K562 (cell line): ENCODE measurements at regions not wholly inside any gene's neighbourhood (a gene's known extent, or its start where the extent isn't known, plus 50 kb on each side); places are given as distances from the start of the nearest gene placed in this dataset.

ENCODE experiments used
- ATAC-seq: fragments of 200-7000 bp; cut with Tn5 transposase; 3 replicates; pipeline ENCODE4 v1.9.1; 2020; ENCODE audit warnings: moderate library complexity
- BruUV-seq: library from RNA; stranded (reverse); fragments of 400-500 nt; replicated peaks from 2 replicates; lab custom pipeline; 2021; lab: Mats Ljungman, UMichigan
- CTCF ChIA-PET: fragments of 300-600 bp; formaldehyde crosslinking; extraction: SDS; loops from one replicate; lab custom pipeline; 2021; ENCODE audit warnings: low intra/inter-chr PET ratio; lab: Yijun Ruan, JAX
- POLR2A ChIA-PET: fragments of 300-600, 350-650 bp; sonication (Branson Sonifier 250); formaldehyde crosslinking; extraction: SDS; loops from one replicate; lab custom pipeline; 2021; ENCODE audit warnings: antibody characterized with exemption, inconsistent platforms; lab: Yijun Ruan, JAX
- DNase-seq, 4 experiments: peaks; one replicate each; pipeline versions ENCODE4 v3.0.0 to v3.0.0-alpha.2; 2011 to 2018; ENCODE audit warnings: low spot score in 3 of 4, mixed read lengths in 3 of 4; ENCODE audit errors: extremely low read depth in 1 of 4
- FAIRE-seq: peaks from 2 replicates; lab custom pipeline; 2011; peaks lifted over from hg19 to GRCh38; lab: Jason Lieb, UNC
- H2AFZ ChIP-seq: 2 replicates; pipeline ENCODE4 v1.6.0; 2011; ENCODE audit warnings: low read depth, low read length, control low read depth, inconsistent platforms
- H3K27ac ChIP-seq: fragments of 200-600 bp; 3 replicates; pipeline ENCODE4 v1.8.0; 2011; ENCODE audit warnings: low read depth, mild to moderate bottlenecking, control low read depth, inconsistent platforms, low read length, moderate library complexity, mixed read lengths; ENCODE audit errors: extremely low read depth
- H3K27me3 ChIP-seq, 2 experiments: fragments of 300-600 bp in 1 of 2; 2 replicates in 1 of 2; 3 replicates in 1 of 2; pipeline versions ENCODE4 v1.6.0 to v1.8.0; 2011; ENCODE audit warnings: inconsistent platforms in 2 of 2, low read length in 2 of 2, mild to moderate bottlenecking in 1 of 2, mixed read lengths in 1 of 2, moderate library complexity in 1 of 2; ENCODE audit not compliant: control insufficient read depth in 2 of 2, insufficient read depth in 2 of 2
- H3K36me3 ChIP-seq: fragments of 300-600 bp; 3 replicates; pipeline ENCODE4 v1.8.0; 2011; ENCODE audit warnings: mild to moderate bottlenecking, low read length, inconsistent platforms; ENCODE audit not compliant: control insufficient read depth, insufficient read depth
- H3K4me1 ChIP-seq, 2 experiments: fragments of 200-600 bp in 1 of 2; replicated peaks in 1 of 2; 2 replicates in 1 of 2; 3 replicates in 1 of 2; pipeline versions ENCODE4 v1.5.1 to v1.8.0; 2011; ENCODE audit warnings: inconsistent platforms in 2 of 2, low read length in 2 of 2, mild to moderate bottlenecking in 1 of 2, mixed read lengths in 1 of 2, moderate library complexity in 1 of 2; ENCODE audit not compliant: control insufficient read depth in 2 of 2, insufficient read depth in 2 of 2
- H3K4me2 ChIP-seq: 2 replicates; pipeline ENCODE4 v1.6.1; 2011; ENCODE audit warnings: low read length, control low read depth, inconsistent platforms, mixed read lengths; ENCODE audit not compliant: insufficient read depth
- H3K4me3 ChIP-seq: fragments of 200-600 bp; sonication (generic), shearing (Covaris generic); 2 replicates; pipeline ENCODE4 v1.5.1; 2016; ENCODE audit warnings: control low read depth, inconsistent platforms
- H3K79me2 ChIP-seq: fragments of 200-600 bp; 3 replicates; pipeline ENCODE4 v1.8.0; 2011; ENCODE audit warnings: low read length, inconsistent platforms; ENCODE audit not compliant: control insufficient read depth, insufficient read depth
- H3K9ac ChIP-seq, 2 experiments: 2 replicates each; pipeline versions ENCODE4 v1.6.0 to v1.6.1; 2011; ENCODE audit warnings: low read depth in 2 of 2, low read length in 2 of 2, control low read depth in 1 of 2, inconsistent platforms in 1 of 2, mild to moderate bottlenecking in 1 of 2, mixed read lengths in 1 of 2; ENCODE audit not compliant: insufficient read depth in 1 of 2
- H3K9me1 ChIP-seq: one replicate; pipeline ENCODE4 v1.6.0; 2011; ENCODE audit warnings: inconsistent platforms, mild to moderate bottlenecking, low read length, moderate library complexity; ENCODE audit not compliant: control insufficient read depth, insufficient read depth
- H3K9me3 ChIP-seq: replicated peaks from 2 replicates; pipeline ENCODE4 v1.5.1; 2011; ENCODE audit warnings: low read depth, low read length, inconsistent platforms; ENCODE audit not compliant: control insufficient read depth, insufficient read depth
- H4K20me1 ChIP-seq: replicated peaks from 2 replicates; pipeline ENCODE4 v1.6.1; 2011; ENCODE audit warnings: low read length, inconsistent platforms, mixed read lengths; ENCODE audit not compliant: control insufficient read depth, insufficient read depth
- CBX1 ChIP-seq: sonication (generic); IDR thresholded peaks from 2 replicates; pipeline ENCODE4 v1.6.1; 2016; ENCODE audit warnings: antibody characterized with exemption, low read depth, mild to moderate bottlenecking
- COPS2 ChIP-seq: fragments of 450-650 bp; conservative IDR thresholded peaks from 2 replicates; pipeline ENCODE4 v1.6.1; 2016; ENCODE audit warnings: mild to moderate bottlenecking, moderate library complexity
- CREBBP ChIP-seq: IDR thresholded peaks from one replicate; pipeline ENCODE4 v1.6.1; 2012; ENCODE audit warnings: low read depth, mild to moderate bottlenecking, control low read depth, inconsistent platforms, low read length
- ETV5 ChIP-seq: sonication (generic); formaldehyde crosslinking; IDR thresholded peaks from 2 replicates; pipeline ENCODE4 v1.4.0; 2020; ENCODE audit warnings: low read depth, mild to moderate bottlenecking, missing genetic modification reagents
- ILK ChIP-seq: fragments of 450-650 bp; IDR thresholded peaks from 2 replicates; pipeline ENCODE4 v1.6.1; 2016; ENCODE audit warnings: missing genetic modification characterization, low read depth, mild to moderate bottlenecking, missing compliant biosample characterization, moderate library complexity, borderline replicate concordance
- MED1 ChIP-seq: sonication (generic); formaldehyde crosslinking; IDR thresholded peaks from 2 replicates; pipeline ENCODE4 v1.8.1; 2023; ENCODE audit warnings: missing genetic modification reagents, borderline replicate concordance
- RBM15 ChIP-seq: fragments of 200-400 bp; formaldehyde crosslinking; IDR thresholded peaks from 2 replicates; pipeline ENCODE4 v1.6.1; 2018; ENCODE audit warnings: mild to moderate bottlenecking, low read length, moderate library complexity; ENCODE audit not compliant: insufficient read depth
- SREBF2 ChIP-seq: sonication (generic); formaldehyde crosslinking; IDR thresholded peaks from 2 replicates; pipeline ENCODE4 v1.4.0; 2020; ENCODE audit warnings: mild to moderate bottlenecking, missing genetic modification reagents
- TEAD1 ChIP-seq, 2 experiments: fragments of 450-650 bp in 1 of 2; sonication (generic) in 1 of 2; formaldehyde crosslinking; IDR thresholded peaks; 2 replicates each; pipeline versions ENCODE4 v1.4.0 to v1.8.0; 2020 to 2022; ENCODE audit warnings: mild to moderate bottlenecking in 2 of 2, missing genetic modification reagents in 1 of 2
- TOE1 ChIP-seq, 2 experiments: fragments of 450-650 bp in 1 of 2; sonication (generic) in 1 of 2; formaldehyde crosslinking in 1 of 2; IDR thresholded peaks; 2 replicates each; pipeline versions ENCODE4 v1.7.1 to v1.8.0; 2016 to 2022; ENCODE audit warnings: borderline replicate concordance in 2 of 2, mild to moderate bottlenecking in 2 of 2, antibody characterized with exemption in 1 of 2, inconsistent platforms in 1 of 2, low read depth in 1 of 2, missing genetic modification reagents in 1 of 2, moderate library complexity in 1 of 2
- ZC3H11A ChIP-seq: IDR thresholded peaks from 2 replicates; pipeline ENCODE4 v1.6.1; 2012; ENCODE audit warnings: low read depth, low read length, improper control_type of control experiment
- ZNF830 ChIP-seq: fragments of 250-450 bp; sonication (Bioruptor Pico); IDR thresholded peaks from 2 replicates; pipeline ENCODE4 v1.5.0; 2021; ENCODE audit warnings: mild to moderate bottlenecking
- WGBS: fragments of 100-300 bp; shearing (Covaris generic); methylation state at CpG from one replicate; pipeline ENCODE4 v1.1.6; 2016; ENCODE audit warnings: low coverage, mixed read lengths; ENCODE audit not compliant: insufficient coverage; ENCODE audit errors: missing lambda C conversion rate; 5-methylcytosine and 5-hydroxymethylcytosine counted together
- in situ Hi-C: fragments of 300-500 bp; cut with MboI; formaldehyde crosslinking; loops from 4 replicates; pipeline ENCODE4 v1.15.0; 2018; ENCODE audit warnings: inconsistent platforms, mixed read lengths
- intact Hi-C: fragments of 100-400 bp; cut with micrococcal nuclease; formaldehyde crosslinking; loops from 2 replicates; pipeline ENCODE4 v1.14.2; 2022
- TF ChIP-seq, protein P1 (sequence below): fragments of 250-450 bp; sonication (Bioruptor Pico); IDR thresholded peaks from 2 replicates; pipeline ENCODE4 v1.4.0; 2020; ENCODE audit warnings: borderline replicate concordance
- TF ChIP-seq, protein P2 (sequence below): sonication (generic); formaldehyde crosslinking; IDR thresholded peaks from 2 replicates; pipeline ENCODE4 v1.9.0; 2022; ENCODE audit warnings: mild to moderate bottlenecking, missing genetic modification reagents

DNA sequence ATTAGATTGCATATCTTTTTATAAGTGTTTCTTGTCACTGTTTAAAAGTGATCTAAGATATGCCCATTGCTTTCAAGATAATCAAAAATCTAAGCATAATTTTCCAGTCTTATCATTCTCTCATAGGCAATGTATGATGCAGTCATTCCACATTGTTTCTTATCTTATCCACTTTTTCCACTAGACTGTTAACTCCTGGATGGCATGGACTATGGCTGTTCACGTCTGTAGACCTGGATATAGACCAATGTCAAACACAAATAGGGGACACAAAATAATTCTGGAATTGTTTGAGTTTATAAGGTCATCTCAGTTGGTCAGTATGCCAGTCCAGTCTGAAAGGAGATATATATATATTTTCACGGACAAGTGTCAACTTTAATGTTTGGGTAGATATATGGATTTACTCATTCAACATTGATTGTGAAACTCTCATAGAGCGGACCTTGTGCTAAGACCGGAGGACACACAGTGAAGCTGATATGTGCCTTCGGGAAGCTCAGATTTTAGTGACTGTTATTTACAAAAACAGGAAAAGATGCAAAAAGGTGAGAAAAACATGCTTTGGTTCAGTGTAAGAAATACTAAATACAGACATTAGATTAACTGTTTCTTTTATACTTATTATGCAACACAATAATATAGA lies 689.4 kb upstream of the SLC8A1 start:
- H3K4me3 ChIP-seq = no peak overlapping the region
- in situ Hi-C loops (no loop called here), intact Hi-C loops (no loop called here)
- POLR2A ChIA-PET = no interaction called here
- no peaks in the 10 kb centered on the region for H3K9me1 ChIP-seq
- no peaks in the 10 kb centered on the region for H4K20me1 ChIP-seq
- H3K4me1 ChIP-seq = no peaks in the 10 kb centered on the region
- FAIRE-seq (no peak), ATAC-seq (no peak), DNase-seq (no peak)
- no TSS peak for BruUV-seq
- H3K27me3 ChIP-seq = no peaks in the 10 kb centered on the region
- H3K9me3 ChIP-seq = no peaks in the 10 kb centered on the region
- no peak overlapping the region for H3K27ac ChIP-seq
- H2AFZ ChIP-seq = no peak overlapping the region
- H3K9ac ChIP-seq = no peak overlapping the region
- WGBS = 0% methylated on average over 5 of the region's 5 CpGs
- H3K79me2 ChIP-seq = no peaks in the 10 kb centered on the region
- TF ChIP-seq ZC3H11A = no peak
- no peak for TF ChIP-seq ETV5
- no peak for TF ChIP-seq RBM15
- TF ChIP-seq, protein P1, sequence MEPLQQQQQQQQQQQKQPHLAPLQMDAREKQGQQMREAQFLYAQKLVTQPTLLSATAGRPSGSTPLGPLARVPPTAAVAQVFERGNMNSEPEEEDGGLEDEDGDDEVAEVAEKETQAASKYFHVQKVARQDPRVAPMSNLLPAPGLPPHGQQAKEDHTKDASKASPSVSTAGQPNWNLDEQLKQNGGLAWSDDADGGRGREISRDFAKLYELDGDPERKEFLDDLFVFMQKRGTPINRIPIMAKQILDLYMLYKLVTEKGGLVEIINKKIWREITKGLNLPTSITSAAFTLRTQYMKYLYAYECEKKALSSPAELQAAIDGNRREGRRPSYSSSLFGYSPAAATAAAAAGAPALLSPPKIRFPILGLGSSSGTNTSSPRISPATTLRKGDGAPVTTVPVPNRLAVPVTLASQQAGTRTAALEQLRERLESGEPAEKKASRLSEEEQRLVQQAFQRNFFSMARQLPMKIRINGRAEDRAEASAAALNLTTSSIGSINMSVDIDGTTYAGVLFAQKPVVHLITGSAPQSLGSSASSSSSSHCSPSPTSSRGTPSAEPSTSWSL (CRISPR knock-in tag) = no peak
- H3K36me3 ChIP-seq = no peaks in the 10 kb centered on the region
- CTCF ChIA-PET = no interaction called here
- no peak overlapping the region for H3K4me2 ChIP-seq

DNA sequence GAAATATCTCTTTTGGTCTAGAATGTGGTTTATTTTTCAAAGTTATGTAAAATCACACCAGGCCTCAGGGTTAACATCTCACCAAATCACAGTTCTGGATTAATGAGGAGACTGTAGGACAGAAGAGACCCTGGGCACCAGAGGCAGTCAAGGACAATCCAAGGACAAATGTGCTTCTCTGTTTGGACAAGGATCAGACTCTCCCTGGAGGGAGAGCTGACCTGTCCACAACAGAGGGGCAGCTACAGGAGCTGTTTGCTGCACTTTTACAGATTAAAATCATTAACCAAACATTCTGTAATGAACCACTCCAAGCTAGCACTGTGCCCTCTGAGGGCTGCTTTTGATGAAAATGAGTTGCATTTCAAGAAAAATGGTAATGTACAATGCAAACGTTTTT lies 690.6 kb upstream of the SLC8A1 start:
- WGBS = 0% methylated on average over 1 of the region's 1 CpG
- Histone ChIP-seq H3K9me3 (no peaks in the 10 kb centered on the region), H3K27me3 (no peaks in the 10 kb centered on the region), H3K36me3 (no peaks in the 10 kb centered on the region), H3K4me3 (no peak overlapping the region), H3K9me1 (no peaks in the 10 kb centered on the region), H2AFZ (no peak overlapping the region), H3K79me2 (no peaks in the 10 kb centered on the region), H3K4me1 (no peaks in the 10 kb centered on the region), H3K9ac (no peak overlapping the region), H3K4me2 (no peak overlapping the region), H4K20me1 (no peaks in the 10 kb centered on the region), H3K27ac (no peak overlapping the region)
- DNase-seq = no peak
- ChIA-PET CTCF (no interaction called here), POLR2A (no interaction called here)
- no peak for ATAC-seq
- intact Hi-C loops = no loop called here
- FAIRE-seq = no peak
- in situ Hi-C loops = no loop called here
- no TSS peak for BruUV-seq
- TF ChIP-seq MED1 (CRISPR knock-in tag) (no peak), TOE1 (IDR thresholded peaks at IDR 0.05; ENCODE audit: borderline replicate concordance) (no peak), TOE1 (CRISPR knock-in tag; IDR thresholded peaks at IDR 0.05; ENCODE audit: borderline replicate concordance, low read depth) (no peak), ILK (no peak), TEAD1 (CRISPR knock-in tag; IDR thresholded peaks at IDR 0.05) (no peak), CREBBP (no peak), SREBF2 (CRISPR knock-in tag) (no peak), CBX1 (no peak), COPS2 (no peak), ZNF830 (no peak)
- TF ChIP-seq, protein P2, sequence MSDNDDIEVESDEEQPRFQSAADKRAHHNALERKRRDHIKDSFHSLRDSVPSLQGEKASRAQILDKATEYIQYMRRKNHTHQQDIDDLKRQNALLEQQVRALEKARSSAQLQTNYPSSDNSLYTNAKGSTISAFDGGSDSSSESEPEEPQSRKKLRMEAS (CRISPR knock-in tag) = no peak
